GM23248 (cell line): ENCODE measurements at regions not wholly inside any gene's neighbourhood (a gene's known extent, or its start where the extent isn't known, plus 50 kb on each side); places are given as distances from the start of the nearest gene placed in this dataset.

Source experiments
- EZH2 ChIP-seq: fragments of 200-600 bp; sonication (generic); IDR thresholded peaks from 2 replicates; pipeline ENCODE4 v1.6.1; 2018; ENCODE audit warnings: antibody characterized with exemption, mild to moderate bottlenecking; ENCODE audit not compliant: insufficient read depth, poor library complexity, severe bottlenecking
- EZH2phosphoT487 ChIP-seq: fragments of 200-600 bp; sonication (generic); IDR thresholded peaks from 2 replicates; pipeline ENCODE4 v1.6.1; 2018; ENCODE audit warnings: antibody characterized with exemption, moderate library complexity, mild to moderate bottlenecking, low read depth; ENCODE audit not compliant: insufficient read depth

DNA sequence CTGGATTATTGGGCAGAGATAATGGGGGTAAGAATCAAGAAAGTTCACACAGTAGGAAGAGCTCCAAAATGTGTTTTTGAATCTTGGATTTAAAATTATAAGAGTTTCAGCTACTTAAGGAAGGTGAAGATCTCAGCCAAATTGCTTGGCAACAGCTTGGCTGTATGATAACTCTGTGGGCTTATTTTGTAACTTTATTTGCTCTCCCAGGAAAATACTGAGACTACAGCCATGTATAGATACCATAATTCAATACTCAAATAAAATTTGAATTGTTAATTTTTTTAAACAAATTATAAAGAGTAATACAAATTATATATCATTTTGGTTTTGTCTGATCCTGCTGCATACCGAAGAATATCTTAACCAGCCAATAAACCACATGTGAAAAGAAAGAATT is 129.5 kb upstream of the INPP4B start:
- TF ChIP-seq EZH2 (no peak), EZH2phosphoT487 (no peak)
